H1 (cell line): ENCODE measurements at regions not wholly inside any gene's neighbourhood (a gene's known extent, or its start where the extent isn't known, plus 50 kb on each side); places are given as distances from the start of the nearest gene placed in this dataset.

Experiments used
- CHD1 ChIP-seq: IDR thresholded peaks from 2 replicates; pipeline ENCODE4 v1.6.1; 2012; ENCODE audit warnings: low read depth, low read length, improper control_type of control experiment
- EZH2 ChIP-seq: fragments of 200-600 bp; sonication (generic); IDR thresholded peaks from 2 replicates; pipeline ENCODE4 v1.7.1; 2012; ENCODE audit warnings: low read depth, mild to moderate bottlenecking, moderate library complexity, low read length, inconsistent platforms; ENCODE audit not compliant: severe bottlenecking
- JUN ChIP-seq: IDR thresholded peaks from 2 replicates; pipeline ENCODE4 v1.6.1; 2011; ENCODE audit warnings: low read depth, mild to moderate bottlenecking, improper control_type of control experiment, low read length

DNA sequence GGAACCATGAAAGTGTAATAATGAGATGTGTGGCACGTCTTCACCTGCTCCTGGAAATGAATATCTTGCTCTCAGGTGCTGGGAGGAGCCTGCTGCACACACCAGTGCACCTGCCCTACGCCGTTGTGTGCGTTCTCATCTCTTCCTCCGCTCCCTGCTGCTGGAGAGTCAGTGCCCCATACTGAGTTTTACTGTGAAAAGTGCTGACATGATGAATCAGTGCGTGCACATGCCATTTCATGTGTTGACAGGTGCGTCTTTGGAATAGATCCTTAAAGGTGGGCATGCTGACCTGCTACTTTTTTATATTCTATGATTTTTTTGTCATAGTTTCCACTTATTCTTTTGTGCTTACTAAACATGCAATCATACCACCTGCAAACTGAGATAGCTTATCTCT, 1015.8 kb downstream of the BRD1 start (continued):
- TF ChIP-seq CHD1: no peak
- TF ChIP-seq JUN: no peak
- TF ChIP-seq EZH2: no peak
